GM19463 (cell line): ENCODE measurements at regions not wholly inside any gene's neighbourhood (a gene's known extent, or its start where the extent isn't known, plus 50 kb on each side); places are given as distances from the start of the nearest gene placed in this dataset.
"Not testable (repeated sequence)": the region's sequence is repeated elsewhere in the genome, so short reads cannot be mapped to it uniquely, and the experiment has no call there.

Experiments
- ATAC-seq: cut with Tn5 transposase; IDR thresholded peaks from one replicate; pipeline ENCODE4 v1.9.1; 2021; ENCODE audit warnings: mild to moderate bottlenecking, moderate library complexity; ENCODE audit not compliant: unreplicated experiment

DNA sequence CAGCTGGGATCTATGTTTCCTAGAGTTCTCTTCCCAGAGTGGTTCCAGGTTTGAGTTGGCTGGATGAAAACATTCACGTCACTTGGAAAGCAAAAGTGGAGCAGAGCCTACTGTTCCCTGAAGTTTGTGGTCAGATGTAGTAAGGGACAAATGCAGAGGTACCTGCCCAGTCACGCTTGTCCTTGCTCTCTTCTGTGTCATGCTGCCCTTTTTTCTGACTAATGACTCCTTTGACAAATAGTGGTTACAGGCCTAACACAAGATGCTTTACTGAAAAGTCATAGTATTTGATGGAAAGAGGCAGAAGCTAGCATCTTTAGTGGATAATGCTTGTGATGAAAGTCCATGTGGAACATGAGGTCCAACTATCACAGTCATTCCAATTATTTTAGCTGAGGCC lies 881.4 kb upstream of the B3GALT2 start:
- no peak for ATAC-seq

DNA sequence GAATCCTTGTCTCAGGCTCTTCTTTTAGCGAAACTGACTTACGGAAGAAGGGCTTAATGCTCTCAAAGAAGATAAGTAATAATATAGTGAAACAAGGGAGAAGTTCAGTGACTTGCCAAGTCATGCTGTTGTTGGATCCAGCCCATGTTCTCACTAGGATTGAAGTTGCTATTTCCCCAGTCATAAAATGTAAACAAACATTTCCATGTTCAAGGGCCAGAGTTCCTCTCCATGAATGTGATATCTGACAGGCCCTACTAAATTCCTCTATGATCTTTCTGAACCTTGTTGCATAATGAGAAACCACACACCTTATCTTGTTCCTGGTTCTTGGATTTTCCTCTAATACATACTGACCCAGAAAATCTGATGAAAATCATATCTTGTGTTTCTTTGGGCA lies 876.5 kb upstream of the B3GALT2 start:
- no peak for ATAC-seq

DNA sequence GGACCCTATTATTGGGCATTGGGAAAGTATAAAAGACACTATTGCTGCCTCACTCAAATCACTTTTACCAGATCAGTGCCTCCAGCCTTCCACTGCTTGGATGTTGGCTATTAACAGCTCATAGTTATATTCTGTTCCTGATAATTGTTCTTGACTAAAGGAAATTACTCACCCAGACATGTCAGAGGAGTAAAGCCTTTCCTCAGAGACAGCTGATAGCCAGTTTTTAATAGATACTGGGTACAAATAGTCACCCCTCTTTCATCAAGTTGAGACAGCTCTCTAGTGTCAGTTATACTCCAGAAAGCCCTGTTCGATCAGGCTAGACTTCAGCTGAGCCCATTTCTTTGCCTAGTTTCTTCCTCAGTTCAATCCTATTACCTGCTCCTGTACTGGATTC lies 876.1 kb upstream of the B3GALT2 start:
- no peak for ATAC-seq

DNA sequence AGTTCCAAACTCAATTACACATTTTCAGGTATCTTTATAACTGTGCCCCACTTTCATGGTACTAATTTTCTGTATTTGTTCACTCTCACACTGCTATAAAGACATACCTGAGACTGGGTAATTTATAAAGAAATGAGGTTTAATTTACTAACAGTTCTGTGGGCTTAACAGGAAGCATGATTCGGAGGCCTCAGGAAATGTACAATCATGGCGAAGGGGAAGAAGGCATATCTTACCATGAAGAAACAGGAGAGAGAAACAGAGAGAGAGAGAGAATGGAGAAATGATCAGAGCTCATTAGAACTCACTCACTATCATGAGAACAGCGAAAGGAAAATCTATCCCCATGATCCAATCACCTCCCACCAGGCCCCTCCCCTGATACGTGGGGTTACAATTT lies 874.1 kb upstream of the B3GALT2 start:
- no peak for ATAC-seq

DNA sequence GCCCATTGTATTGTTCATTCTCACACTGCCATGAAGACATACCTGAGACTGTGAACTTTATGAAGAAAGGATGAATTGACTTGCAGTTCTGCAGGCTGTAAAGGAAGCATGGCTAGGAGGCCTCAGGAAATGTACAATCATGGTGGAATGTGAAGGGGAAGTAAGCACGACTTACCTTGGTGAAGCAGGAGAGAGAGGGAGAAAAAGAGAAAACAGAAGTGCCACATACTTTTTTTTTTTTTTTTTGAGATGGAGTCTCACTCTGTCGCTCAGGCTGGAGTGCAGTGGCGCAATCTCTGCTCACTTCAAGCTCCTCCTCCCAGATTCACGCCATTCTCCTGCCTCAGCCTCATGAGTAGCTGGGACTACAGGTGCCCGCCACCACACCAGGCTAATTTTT lies 871.9 kb upstream of the B3GALT2 start:
- not testable (repeated sequence) for ATAC-seq

DNA sequence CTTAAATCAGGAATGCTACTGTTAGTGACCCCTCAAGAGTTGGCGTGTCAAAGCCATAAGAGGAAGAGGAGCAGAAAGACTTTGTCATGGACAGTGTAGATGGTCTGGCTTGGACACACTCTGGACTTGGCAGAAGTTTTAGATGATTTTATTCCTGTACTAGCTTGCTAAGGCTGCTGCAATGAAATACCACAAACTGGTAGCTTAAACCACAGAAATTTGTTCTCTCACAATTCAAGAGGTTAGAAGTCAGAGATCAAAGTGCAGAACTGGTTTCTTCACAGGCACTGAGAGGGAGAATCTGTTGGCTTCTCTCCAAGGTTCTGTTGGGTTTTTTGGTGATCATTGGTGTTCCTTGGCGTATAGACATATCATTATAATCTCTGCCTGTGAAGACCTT lies 869.8 kb upstream of the B3GALT2 start:
- ATAC-seq, result no peak

DNA sequence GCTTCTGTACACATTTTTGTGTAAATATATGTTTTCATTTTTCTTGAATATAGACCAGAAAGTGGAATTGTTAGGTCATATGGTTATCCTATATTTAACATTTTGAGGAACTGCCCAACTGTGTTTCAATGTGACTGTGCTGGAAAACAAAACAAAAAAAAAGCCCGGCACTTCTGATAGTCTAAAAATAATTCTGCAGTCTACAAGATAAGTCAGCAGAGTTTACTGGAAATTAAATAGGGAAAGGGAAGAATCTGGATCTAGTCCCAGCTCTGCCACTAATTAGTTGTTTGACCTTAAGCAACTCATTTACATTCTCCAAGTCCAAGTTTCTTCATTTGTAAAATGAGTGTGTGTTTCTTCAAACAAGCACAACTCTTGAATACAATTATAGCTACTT lies 869.1 kb upstream of the B3GALT2 start:
- ATAC-seq, result no peak

DNA sequence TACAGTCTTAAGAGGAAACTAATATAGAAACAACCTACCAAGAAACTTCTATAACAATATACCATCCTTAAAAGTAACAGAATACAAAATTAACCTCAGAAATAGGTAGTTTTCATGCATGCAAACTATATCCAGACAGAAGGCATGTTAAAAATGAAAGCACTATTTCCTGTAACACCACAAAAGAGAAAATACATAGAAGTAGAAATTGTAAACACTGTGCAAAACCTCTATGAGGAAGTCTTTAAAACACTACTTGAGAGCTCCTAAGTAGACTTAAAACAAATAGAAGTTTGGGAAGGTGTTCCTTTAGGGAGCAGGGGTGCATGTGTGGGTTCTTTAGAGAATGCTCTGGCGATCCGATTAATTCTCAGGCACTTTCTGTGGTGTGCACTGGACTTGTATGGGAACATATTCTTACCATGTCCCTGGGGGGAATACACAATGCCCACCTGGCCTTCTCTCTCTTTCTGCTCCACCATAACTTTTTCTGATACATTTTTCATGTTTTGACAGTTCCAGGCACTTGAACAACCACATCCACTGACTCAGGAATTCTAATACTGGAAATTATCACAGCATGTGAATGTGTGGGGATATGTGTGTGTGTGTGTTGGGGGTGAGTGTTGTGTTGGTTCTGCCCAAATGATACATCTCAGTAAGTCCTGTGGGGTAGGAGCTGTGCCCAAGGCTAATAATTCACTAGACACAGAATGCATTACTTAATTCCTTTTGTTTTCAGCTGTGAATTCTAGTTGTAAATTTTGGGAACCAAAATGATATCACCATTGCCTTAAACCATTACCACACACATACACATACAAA lies 866.3 kb upstream of the B3GALT2 start:
- ATAC-seq, result no peak

DNA sequence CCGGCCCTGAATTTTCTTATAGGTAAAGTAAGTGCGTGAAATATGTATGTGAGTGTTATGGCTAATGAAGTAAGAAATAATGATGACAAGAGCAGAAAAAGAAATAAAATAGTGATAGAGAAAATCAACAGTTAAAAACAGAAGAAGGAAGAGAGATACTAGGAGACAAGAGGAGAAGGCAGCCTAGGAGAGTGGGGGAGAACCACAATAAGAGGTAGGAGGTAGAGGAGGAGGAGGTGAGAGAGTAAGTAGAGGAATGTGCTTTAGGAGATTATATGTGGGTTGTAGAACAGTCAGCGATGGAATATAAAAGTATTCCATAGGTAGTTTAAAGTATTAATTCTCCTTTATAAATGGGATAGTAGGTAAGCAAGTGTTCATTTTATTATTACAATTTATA lies 861.5 kb upstream of the B3GALT2 start:
- ATAC-seq, result no peak

DNA sequence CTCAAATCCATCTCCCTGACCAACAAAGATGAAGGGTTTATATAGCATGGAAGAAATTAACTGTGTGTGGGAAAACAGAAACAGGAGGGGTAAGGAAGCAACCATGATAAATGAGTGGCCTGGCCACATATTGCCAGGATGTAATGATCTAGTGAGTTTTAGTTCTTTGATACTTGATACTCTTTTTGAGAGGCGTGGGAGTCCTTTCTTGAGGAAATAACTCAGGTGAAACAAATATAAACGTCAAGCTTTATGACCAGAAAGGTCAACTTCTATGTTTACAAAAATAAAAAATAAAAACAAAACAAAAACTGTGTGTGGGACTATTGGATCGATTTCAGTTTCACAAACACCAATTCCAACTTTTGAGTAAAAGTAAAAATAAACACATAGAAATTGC lies 860.8 kb upstream of the B3GALT2 start:
- no peak for ATAC-seq

DNA sequence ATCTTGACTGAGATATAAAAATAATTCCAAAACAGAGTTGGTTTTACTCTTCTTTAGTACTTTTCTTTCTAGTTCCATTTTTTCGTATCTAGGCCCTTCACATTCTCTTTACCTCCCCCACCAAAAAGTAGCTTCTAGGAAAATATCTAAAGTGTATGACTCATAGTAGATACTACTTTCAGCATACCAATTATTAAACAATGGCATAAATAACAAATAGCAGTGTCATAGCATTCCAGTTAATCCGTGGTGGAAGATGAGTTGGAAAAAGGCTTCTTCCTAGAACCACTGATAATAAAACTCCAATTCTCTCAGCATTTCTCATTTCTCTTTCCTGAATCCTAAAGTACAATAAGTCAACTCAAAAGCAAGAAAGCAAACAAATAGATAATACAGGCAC lies 859.0 kb upstream of the B3GALT2 start:
- ATAC-seq, result no peak

DNA sequence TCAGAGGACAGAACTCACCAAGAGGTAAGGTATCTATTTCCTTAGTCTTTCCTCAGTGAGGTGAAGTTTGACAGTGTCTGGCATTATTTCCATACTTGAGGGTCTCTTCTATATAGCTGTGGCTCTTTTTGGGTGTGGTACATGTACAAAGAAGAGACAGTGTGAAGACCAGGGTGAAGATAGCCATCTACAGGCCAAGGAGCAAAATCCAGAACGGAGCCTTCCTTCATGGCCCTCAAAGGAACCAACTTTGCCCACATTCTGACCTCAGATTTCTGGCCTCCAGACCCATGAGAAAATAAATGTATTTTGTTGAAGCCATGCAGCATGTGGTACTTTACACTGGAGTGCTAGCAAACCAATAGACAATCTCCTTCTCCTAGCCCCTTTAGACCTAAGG lies 858.5 kb upstream of the B3GALT2 start:
- no peak for ATAC-seq

DNA sequence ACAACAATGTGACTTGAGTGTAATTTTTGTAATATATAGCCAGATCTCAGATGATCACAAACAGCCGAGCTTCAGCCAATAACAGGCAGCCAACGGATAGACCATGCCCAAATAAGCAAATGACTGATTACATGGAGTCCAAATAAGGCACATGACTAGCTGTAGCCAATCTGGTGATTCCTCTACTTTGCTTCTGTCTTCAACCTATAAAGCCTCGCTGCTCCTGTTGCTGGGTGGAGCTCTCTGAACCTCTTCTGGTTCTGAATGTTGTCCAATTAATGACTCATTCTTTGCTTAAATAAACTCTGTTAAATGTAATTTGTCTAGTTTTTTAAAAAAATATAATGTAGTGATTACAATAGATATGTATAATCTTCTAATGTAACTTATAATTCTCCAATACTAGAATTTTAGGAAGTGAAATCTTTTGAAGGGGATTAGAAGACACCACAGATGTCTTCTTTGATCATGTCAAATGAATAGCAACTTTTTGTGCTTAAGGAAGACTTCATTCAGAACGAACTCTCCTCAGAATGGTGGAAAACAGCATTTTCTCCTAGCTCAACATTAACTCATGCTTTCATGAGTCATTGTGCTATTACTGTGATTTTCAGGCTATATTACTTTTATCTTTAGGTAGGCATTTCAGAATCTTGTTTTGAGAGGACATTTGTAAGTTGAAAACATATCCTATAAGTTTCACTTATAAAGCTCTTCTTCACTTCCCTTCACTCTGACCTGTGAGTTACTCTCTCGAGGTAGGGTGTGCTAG lies 857.8 kb upstream of the B3GALT2 start:
- ATAC-seq, result no peak

DNA sequence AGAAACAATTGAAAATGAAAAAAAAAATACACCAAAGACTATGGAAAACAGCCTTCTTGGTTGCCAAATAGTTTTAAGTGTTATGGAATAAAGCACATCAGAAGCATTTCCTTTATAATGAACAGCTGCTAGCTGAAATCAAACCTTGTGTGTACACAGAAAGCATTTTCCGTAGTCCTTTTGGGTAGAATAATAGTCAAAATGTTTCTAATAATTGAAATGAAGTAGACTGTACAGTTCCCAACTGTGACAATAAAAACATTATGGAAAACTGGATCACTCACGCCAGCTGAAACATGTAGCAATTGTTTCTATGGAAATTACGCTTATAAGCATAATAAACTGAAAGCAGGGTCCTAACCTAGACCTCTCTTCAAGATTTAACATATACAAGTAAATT lies 856.3 kb upstream of the B3GALT2 start:
- ATAC-seq, result no peak

DNA sequence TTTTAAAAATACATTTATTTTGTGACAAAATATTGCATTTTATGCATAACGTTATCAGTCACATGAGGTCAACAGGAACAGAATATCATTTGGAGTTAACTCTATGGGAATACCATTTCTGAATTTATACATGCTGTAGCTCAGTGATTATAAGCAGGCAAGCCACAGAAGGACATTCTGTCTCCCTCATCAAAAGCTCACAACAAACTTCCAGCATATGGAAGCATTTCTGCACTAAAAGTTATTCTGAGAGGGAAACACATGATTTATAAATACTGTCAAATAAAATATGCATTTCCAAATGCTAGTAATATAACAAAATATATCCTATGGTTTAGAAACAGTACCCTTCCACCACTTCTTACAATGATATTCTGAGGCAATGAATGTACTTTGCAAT lies 854.1 kb upstream of the B3GALT2 start:
- ATAC-seq, result no peak

DNA sequence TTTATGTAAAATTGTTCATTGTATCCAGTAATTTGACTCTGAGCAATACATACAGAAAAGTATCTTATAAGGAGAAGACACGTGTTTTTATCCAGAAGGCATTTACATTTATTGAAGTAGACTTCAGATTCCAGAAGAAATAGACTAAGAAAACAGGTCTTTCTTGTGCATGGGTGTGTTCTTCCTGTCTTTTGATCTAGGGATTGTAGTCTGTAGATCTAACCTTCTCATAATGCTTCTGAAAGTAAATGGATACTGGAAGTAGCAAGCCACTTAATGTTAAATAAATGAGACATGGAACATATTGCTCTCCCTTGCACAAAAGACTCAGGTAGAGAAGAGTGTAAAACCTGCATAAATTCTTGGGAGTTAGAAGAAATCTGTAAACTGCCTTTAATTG lies 853.2 kb upstream of the B3GALT2 start:
- ATAC-seq, result no peak

DNA sequence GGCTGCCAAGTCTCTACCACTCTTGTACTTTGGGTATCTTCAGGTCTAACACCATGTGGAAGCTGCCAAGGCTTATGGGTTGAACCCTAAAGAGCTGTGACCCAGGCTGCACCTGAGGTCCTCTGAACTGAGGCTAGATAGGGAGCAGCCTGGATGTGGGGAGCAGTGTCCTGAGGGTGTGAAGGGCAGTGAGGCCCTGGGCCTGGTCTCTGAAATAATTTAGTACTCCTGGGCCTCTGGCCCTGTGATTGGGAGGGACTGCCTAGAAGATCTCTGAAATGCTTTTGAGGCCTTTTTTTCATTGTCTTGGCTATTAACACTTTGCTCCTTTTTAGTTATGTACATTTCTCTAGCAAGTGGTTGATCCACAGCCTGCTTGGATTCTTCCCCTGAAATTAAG lies 847.2 kb upstream of the B3GALT2 start:
- ATAC-seq, result no peak

DNA sequence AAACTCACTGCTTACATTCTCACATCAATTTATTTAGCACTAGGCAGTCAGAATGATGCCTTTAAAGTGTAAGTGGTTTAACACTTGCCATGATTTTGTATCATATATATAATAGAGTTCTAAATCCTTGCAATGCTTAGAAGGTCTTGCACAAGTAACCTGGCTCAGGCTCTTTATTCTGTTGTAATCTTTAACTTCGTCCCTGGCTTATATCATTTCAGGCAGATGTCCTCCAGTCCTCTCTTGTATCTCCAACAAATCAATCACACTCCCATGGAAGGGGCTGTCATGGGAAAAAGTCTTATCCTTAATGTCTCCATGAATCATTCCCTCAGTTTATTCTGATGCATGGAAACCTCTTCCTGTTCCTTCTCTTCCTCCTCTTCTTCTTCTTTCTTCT lies 841.6 kb upstream of the B3GALT2 start:
- no peak for ATAC-seq

DNA sequence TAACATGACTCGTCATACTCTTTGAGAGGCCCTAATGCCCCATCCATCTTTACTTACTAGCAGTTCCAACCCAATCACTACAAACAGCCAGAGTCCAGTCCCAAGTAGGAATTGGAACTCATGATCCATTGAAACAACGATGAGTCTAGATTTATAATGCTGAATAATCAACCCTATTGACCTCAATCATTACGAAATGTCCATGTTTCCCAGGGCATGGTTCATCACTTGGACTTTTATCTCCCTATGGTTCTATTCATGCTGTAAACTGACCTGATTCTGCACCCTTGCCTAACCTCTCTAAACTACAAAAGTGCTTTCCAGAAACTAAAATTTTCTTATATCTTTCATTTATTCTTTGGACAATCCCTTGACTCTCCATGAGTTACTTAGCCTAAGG lies 840.0 kb upstream of the B3GALT2 start:
- ATAC-seq, result no peak

DNA sequence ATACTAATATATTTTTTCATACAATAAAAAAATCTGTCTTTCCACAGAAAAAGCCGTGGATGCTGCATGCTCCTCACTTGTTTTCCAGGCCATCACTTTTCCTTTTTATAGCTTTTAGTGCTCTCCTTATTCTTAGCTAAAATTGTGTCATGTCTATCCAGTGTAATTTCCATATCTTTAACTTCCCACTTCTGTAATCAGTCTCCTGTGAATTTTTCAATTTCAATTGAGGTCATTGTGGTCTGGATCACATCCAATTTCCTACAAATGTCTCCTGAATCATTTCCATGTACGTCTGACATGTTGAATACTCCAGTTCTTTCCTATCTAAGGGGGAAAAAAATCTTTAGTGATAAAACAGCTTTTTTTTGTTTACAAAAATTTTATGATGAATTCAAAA lies 838.2 kb upstream of the B3GALT2 start:
- no peak for ATAC-seq

DNA sequence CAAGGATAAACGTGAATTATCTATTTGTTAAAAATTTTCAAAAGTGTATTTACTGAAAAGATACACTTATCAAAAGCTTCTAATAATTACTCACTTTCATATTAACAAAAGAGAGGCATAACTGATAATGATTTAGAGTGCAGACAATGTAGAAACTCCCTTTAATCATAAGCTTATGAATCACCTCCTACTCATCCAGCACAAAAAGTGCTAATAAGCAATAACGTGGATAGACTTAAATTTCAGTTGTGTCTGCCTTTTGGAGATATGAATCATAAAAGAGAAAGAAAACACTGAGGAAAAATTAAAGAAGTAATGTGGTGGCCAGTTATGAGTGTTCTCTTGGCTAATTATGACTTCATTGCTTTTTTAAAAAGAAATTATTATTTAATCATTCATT lies 827.6 kb upstream of the B3GALT2 start:
- ATAC-seq, result no peak

DNA sequence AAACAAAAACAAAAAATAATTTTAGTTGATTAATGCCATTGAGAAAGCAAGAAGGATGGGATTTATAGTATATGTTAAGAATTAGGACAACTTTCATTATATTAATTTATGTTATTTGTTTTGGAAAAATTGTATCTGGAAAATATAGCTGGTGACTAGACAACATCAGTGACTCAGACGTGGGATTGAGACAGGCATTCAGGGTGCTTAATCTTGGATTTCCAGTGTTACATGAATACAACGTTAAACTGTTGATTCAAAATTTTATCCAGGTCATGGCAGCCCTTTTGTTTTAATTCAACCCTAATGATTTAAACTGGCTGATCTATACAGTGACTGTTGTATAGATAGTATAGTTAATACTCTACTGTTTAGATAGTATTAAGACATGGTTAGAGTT lies 827.1 kb upstream of the B3GALT2 start:
- ATAC-seq, result no peak

DNA sequence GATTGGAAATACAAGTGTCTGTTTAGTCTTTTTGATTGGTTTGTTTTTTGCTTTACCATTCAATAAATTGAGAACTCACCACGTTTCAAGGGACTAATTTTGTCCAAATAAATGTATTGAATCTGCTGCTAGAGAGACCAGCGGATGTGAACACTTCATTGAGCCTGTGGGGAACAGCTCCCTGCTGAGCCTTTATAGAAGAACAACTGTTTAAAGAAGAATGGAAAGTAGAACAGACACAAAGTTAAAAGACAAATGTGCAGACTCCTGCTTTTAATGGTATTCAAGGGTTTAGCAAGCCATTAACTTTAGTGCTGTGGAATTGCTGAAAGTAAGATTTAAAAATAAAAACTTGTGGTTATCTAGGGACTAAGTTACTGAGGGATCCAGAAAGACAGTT lies 817.7 kb upstream of the B3GALT2 start:
- ATAC-seq, result no peak
